Iris pigment epithelial cell (primary cell): ENCODE measurements at regions not wholly inside any gene's neighbourhood (a gene's known extent, or its start where the extent isn't known, plus 50 kb on each side); places are given as distances from the start of the nearest gene placed in this dataset.
"Not testable (repeated sequence)": the region's sequence is repeated elsewhere in the genome, so short reads cannot be mapped to it uniquely, and the experiment has no call there.

Experiments
- DNase-seq: peaks from one replicate; pipeline ENCODE4 v3.0.0-alpha.2; 2011; ENCODE audit warnings: low read depth

DNA sequence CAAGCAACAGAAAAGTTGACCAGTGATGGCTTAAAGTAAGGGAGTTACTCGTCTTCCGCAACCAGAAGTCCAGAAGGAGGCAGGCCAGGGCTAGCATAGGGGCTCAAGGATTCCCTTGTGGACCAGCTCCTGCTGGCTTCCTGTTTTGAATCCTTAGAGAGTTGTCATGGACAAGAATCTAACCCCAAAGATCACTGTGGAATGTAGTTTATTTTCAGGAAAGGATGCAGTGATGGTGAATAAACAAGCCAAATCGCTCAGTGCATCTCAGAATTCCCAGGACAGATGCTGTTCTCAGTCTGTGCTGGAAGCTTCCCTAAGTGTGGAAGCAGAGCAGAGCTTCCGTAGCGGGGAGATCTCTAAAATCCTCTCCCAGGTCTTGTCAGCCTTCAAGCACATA, 311.3 kb downstream of the C12orf75 start:
- no peak for DNase-seq

DNA sequence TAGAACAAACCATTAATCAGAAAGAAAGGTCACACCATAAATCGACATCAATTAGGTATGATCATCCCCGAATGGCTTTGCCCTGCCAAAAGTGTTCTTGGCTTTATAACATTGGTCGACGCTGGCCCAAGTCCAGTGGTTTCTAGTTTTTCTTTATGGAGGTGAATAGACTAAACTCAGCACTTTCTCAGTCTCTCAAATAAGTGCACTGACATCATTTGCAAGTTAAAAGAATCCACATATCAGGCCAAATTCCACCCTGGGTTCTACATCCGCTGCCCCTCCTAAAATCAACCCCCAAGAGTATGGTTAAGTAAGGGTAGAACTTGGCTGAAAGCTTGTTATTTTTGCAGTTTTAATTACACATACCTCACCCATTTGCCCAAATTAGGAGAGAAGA, 314.3 kb downstream of the C12orf75 start:
- DNase-seq = no peak

DNA sequence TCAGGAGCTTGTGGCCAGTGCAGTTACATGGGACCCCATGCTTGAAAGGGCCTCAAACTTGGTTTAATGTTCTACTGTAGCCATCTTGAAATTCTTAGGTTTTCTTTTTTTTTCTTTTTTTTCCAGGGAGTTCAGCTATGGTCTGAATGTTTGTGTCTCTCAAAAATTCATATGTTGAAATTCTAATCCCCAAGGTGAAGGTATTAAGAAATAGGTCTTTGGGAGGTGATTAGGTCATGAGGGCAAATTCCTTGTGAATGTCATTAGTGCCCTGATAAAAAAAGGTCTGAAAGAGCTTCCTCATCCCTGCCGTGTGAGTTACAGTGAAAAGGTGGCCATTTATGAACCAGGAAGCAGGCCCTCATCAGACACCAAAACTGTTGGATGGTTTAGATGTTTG, 324.1 kb downstream of the C12orf75 start:
- no peak for DNase-seq

DNA sequence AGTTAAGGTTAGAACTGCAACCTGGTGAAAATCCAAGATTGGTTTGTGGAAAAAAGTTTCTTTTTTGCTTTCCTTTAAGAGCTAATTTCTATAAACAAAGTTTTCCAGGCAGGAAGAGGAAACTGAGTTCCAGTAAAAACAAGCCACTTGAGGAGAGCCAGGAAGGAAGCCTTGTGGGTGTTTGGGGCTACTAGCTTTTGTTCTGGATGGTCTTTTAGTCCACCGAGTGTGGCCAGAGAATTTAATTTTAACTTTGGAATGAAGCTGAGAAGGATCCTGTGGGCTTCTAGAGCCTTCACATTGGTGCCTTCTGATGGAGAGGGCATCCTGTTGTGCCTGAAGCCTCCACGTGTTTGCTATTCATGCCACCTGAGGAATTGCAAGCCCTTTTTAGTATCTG, 327.9 kb downstream of the C12orf75 start:
- no peak for DNase-seq

DNA sequence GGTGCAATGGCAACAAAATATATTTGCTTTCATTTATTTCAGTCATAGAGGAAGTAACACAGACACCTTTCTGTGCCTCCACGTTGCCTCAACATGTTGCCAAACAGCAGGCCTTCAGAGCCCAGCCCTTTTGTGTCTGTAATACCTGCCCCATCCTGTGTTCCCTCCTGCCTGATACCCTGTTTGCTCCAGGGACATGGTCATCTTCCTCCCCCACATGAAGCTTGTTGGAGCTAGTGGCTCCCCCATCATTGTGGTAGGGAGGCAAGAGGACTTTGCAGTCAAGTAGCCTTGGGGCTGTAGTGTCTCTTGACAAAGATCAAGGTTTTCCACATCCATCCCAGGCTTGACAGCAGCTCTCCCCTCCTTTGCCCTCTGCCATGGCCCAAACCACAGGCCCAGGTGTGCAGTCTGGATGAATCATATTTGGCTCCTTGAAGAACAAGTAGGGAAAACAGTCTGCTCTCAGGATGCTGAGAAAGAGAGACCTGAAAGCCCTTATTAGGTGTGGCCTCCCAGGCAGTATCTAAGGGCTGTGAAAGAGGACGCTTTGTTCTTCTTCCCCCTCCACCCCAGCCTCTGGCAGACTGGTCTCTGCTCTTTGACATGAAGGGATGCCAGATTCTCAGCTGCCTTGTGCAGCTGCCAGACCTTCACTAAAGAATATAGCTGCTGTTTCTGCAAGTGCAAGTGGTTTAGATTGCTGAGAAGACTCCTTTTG, 329.0 kb downstream of the C12orf75 start:
- no peak for DNase-seq

DNA sequence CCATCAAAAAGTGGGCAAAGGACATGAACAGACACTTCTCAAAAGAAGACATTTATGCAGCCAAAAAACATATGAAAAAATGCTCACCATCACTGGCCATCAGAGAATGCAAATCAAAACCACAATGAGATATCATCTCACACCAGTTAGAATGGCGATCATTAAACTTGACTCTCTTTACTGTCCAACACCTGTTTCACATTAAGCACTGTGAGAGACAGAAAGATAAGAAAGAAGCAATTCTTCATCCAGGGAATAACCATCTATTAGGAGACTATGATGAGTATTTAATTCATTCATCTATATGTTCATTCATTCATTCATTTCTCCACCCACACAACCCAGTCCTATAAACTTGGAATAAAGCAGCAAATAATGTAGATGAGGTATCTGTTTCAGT, 334.3 kb downstream of the C12orf75 start:
- DNase-seq = not testable (repeated sequence)

DNA sequence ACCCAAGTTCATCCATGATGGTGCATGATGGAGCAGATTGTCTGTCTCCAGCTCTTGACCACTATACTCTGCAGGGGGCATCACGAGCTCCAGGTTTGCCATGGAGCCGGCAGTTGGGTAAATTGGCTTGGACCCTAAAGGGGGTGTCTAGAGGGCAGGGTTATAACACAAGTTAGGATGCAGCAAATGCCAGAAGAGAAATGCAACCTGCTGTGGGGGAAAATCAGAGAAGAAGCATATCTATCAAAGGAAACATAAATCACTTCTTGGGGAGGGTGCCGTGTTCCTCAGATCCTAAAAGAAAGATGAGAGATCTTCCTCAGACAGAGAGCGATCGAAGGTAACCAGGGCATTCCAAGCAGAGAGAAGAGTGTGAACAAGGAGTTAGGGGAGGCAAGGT, 334.9 kb downstream of the C12orf75 start:
- no peak for DNase-seq

DNA sequence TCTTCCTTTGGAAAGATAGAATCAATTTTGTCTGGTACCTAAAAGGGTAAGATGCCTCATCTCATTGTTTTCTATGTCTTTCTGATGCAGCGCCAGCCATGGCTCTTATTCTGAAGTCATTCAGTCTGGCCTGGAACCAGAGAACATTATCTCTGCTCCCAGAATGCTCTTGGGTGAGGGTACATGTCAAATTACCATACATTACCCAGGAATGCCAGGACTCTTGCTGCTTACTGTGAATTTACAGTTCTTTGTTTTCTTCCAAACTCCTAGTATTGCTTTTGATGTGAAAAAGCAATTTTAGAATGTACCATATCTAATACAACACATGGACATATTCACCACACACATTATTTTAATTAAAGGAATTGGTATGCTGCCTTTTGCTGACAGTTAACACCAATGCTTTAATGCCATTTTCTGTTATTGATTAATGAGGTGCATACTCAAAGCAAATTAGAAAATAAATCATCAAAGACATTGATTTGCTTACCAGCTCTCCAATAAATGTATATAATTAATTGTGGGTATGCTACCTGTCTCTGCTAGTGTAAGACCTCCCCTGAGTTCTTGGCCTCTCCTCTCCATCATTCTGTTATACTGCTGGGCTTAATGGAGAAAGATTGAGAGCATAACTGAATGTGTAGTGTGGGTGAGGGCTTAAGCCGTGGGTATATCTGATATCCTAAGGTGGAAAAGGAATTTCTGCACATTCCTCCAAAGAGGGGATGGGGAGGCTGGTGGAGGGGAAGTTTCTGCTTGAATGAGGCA, 337.7 kb downstream of the C12orf75 start:
- no peak for DNase-seq

DNA sequence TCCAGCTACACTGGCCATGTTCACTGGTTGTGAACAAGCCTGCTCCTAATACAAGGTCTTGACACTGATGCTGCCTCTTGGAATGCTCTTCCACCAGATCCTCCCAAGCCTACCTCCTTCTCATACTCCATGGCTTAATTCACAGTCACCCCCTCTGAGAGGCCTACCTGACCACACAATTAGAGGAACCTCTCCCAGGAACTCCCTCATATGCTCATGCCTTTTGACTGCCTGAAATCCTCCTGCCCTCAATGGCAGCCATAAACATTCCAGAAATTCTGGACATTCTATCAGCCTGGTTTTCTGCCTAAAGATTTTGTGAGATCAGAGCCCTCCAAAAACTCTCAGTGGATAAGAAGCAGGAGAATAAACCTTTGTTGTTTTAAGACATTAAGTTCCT, 340.2 kb downstream of the C12orf75 start:
- peak; percentile 2 for DNase-seq

DNA sequence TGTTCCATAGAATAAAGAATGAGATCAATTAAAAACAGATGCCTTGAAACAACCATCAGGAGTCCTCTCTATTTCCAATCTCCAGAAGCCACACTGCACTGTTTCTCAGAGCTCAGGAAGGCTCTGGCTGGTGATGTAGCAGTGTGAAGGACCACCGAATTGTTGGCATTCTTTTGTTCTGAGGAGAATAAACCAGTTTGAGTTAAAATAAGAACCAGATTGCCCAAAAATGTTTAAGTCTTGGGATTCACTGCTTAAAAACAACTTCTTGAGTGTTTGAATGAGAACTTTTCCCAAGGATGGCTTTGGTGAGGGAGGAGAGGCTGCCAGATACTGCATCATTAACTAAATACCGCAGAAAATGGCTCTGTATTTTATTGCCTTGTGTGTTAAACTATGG, 341.2 kb downstream of the C12orf75 start:
- DNase-seq = no peak

DNA sequence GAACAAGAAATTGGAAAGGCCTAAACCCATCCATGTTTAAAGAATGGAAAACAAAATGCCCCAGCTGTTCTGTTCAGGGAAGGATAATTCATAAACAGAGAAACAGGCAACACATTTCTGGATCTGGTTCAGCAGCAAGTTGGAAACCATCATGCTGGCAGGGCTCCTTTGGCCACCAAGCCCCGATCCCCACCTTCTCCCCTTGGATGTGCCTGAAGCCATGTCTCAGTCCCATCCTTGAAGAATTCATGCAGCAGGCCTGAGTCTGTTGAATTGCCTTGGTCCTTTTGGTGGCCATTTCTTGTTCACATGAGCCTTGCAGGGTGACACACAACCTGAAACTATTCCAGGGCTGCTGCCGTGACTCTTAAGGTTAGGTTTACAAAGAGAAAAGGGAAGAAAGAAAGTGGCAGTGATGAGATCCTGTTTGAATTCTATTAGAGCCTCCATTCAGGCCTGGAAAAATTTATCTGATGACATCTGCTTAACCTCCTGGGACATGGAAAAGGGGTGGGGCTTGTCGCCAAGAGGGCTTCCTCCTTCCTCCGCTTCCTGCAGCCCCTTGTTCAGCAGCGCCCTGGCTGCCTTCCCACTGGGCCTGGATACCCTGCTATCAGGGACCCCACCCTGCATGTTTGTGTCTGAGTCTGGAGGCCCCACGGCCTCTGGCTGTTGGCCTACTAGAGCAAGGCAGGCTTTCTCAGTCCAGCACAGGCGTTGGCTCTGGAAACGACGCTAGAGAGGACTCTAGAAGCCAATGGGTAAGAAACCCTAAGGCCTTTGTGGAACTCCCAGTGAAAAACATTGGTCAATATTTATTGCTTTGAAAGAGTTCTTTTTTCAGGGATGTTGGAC, 341.9 kb downstream of the C12orf75 start:
- DNase-seq = no peak

DNA sequence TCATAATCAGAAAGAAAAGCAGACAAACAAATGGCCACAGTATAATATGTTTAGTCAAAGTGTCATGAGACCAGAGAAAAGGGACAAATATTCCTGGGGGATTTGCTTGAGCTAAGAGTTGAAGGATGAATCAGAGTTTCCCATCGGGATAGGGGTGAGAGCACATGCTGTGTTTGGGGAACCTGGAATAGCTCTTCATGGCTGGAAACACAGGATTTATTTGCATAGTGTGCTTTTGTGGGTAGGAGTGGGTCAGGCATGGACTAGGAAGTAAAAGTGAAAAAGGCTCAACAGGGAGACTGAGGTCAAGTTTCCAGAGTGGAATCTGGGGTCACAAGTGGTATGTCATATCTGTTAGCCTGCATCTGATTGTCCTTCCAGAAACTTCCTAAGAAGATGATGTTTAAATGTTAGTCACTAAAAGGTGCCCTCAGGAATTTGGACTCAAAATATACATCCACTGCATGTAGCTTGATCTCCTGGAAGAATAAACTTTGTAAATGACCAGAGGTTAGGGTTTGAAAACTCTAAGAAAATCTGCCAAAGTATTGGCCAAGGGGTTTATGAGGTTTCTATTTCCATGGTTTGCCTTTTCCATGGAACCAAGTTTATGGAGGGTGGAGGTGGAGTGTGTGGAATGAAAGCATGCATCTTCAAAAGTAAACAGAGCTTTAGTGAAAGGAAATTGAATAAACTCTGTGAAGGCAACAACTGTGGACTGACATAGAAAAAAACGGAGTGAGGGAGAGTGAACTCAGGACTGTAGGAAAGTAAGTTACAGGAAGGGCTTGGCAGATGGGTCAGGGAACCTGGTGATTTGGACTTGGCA, 344.6 kb downstream of the C12orf75 start:
- no peak for DNase-seq

DNA sequence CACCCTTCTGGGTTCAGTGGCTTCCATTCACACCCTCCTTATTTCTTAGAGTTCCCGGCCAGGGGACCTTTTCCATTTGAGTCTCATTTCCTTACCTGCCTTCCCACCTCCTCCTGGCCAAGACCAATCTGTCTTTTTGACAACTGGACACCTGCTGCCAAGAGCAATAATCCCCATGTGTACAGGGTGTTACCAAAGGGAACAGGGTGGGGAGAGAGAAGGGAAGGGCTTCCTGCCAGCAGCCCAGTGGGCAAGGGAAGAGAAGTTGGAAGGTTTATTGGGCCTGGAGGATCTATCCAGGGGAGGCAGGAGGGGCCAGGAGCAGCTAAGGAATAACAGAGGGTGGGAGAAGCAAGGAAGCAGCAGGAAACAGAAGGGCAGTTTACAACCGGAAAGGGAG, 346.2 kb downstream of the C12orf75 start:
- no peak for DNase-seq

DNA sequence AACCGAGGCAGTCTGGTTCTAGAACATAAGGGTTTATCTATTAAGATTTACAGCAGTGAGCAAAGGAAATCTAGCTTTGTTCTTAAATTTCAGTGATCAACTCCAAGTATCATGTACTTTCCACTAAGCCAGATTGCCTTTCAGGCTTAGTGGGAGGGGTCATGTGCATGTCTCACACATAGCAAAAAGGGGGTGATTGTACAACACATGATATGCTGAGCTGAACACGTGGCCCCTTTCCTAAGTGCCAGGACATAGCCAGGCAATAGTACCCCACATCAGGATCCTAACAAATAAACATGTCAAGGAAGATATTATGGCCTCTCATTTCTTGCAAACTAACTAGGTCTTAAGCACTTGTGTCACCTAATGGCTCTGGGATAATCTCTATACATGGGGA, 347.2 kb downstream of the C12orf75 start:
- DNase-seq = no peak

DNA sequence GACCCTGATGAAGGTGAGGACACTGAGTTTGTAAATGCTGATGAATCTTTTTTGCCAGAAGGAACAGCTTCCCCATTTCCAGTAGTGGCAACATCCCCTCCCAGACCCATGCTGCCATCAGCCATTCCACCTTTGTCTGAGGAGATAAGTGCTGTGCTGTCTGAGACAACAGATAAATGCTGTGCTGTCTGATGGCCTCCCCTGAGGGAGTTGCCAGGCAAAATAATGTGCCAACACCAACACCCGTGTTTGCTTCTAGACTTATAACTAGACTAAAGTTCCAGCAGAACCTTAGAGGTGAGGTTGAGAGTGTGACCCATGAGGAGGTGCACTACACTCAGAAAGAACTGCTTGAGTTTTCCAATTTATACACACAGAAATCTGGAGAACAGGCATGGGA, 349.5 kb downstream of the C12orf75 start:
- DNase-seq = no peak

DNA sequence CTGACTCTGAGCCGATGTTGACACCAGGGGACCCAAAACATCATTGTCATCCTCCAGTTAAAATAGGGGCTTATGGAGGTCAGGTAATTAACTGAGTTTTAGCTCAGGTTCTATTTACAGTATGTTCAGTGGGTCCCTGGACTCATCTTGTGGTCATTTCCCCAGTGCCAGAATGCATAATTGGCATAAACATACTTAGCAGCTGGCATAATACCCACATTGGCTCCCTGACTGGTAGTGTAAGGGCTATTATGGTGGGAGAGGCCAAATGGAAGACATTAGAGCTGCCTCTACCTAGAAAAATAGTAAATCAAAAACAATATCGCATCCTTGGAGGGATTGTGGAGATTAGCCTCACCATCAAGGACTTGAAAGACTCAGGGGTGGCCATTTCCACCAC, 350.9 kb downstream of the C12orf75 start:
- DNase-seq = no peak

DNA sequence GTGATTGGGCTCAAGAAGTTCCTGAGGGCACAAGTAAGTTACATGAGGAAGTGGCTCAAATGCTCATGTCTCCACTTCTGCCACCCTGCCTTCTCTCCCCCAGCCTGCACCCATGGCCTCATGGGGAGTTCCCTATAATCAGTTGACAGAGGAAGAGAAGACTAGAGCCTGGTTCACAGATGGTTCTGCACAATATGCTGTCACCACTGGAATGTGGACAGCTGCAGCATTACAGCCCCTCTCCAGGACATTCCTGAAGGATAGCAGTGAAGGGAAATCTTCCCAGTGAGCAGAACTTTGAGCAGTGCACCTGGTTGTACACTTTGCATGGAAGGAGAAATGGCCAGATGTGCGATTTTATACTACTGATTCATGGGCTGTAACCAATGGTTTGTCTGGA, 352.3 kb downstream of the C12orf75 start:
- DNase-seq = not testable (repeated sequence)

DNA sequence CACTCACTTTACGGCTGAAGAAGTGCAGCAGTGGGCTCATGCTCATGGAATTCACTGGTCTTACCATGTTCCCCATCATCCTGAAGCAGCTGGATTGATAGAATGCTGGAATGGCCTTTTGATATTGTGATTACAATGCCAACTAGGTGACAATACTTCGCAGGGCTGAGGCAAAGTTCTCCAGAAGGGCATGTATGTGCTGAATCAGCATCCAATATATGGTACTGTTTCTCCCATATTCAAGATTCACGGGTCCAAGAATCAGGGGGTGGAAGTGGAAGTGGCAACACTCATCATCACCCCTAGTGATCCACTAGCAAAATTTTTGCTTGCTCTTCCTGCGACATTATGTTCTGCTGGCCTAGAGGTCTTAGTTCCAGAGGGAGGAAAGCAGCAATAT, 353.3 kb downstream of the C12orf75 start:
- not testable (repeated sequence) for DNase-seq

DNA sequence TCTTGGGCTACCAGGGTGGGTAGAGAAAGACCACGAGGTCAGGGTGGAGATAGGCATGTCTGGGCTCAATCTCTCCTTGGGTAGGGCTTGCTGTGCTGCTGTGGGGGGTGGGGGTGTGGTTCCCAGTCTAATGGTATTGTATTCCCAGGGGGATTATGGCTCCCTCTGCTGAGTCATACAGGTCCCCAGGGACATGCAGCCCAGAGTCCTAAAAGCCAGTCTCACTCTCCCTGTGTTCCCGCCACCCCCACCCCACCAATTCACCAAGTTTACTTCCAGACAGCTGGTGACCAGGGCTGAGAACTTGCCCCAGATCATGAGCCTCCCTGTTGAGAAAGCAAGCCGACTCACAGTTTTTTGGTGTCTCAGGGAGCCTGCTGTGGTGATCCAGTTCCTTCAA, 367.6 kb downstream of the C12orf75 start:
- peak; percentile 0 for DNase-seq

DNA sequence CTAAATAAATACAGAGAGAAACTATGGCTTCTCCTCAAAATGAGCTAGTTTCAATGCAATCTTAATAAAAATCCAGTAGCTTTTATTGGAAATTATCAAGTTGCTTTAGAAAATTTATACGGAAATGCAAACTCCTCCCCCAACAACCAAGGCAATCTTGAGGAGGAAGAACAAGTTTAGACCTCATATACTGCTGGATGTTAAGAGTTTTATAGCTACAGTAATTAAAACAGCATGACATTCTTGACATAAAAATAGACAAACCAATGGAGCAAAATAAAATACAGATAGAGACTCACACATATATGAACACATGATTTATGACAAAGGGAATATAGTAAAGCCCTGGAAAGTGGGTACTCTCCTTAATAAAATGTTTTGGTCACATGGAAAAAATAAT, 368.7 kb downstream of the C12orf75 start:
- DNase-seq = no peak

DNA sequence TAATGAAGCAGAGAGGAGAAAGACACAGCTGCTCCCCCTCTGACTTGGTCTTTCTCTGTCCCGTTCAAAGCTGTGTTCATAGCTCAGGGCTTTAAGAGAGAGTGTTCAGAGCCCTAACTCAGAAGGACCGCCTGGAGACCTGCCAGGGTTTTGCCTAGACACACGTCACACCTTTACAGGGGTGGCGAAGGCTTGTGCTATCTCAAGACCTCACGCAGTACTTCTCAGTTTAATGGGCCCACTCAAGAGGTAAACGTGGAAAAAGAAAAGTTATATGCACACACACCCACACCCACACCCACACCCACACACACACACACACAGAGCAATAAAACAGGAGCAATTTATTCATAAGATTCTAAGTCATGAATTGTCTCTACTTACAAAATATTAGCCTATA, 374.3 kb downstream of the C12orf75 start:
- no peak for DNase-seq

DNA sequence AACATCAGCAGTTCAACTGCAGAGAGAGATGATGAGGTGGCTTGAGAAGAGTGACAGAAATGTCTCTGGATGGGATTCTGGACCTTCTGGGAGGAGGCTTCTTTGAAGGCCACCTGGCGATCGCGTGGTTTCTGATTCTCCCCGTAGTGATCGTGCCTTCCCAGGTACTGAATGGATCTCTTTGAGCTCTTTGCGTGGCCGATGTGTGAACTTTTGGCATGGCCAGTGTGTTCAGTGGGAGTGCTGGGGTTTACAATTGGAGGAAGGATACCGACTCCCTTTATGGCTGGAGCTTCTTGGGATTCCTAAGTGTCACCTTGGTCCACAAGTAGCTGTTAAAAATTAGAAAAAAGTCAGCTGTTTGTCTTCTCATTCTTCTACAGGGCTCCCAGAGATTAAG, 374.7 kb downstream of the C12orf75 start:
- no peak for DNase-seq
